GM23248 (cell line): ENCODE measurements at regions not wholly inside any gene's neighbourhood (a gene's known extent, or its start where the extent isn't known, plus 50 kb on each side); places are given as distances from the start of the nearest gene placed in this dataset.

Experiments
- EZH2 ChIP-seq: fragments of 200-600 bp; sonication (generic); IDR thresholded peaks from 2 replicates; pipeline ENCODE4 v1.6.1; 2018; ENCODE audit warnings: antibody characterized with exemption, mild to moderate bottlenecking; ENCODE audit not compliant: insufficient read depth, poor library complexity, severe bottlenecking
- EZH2phosphoT487 ChIP-seq: fragments of 200-600 bp; sonication (generic); IDR thresholded peaks from 2 replicates; pipeline ENCODE4 v1.6.1; 2018; ENCODE audit warnings: antibody characterized with exemption, moderate library complexity, mild to moderate bottlenecking, low read depth; ENCODE audit not compliant: insufficient read depth

- TF ChIP-seq EZH2phosphoT487 = no peak
- TF ChIP-seq EZH2 = no peak
Measured at GRCh38 chr4:178293601-178294000, 851.4 kb upstream of the AGA start.
